HepG2 (cell line): ENCODE measurements at regions not wholly inside any gene's neighbourhood (a gene's known extent, or its start where the extent isn't known, plus 50 kb on each side); places are given as distances from the start of the nearest gene placed in this dataset.

ENCODE experiments used
- E2F1 ChIP-seq: sonication (generic); formaldehyde crosslinking; IDR thresholded peaks from 2 replicates; pipeline ENCODE4 v1.5.0; 2020; ENCODE audit warnings: missing genetic modification reagents
- HHEX ChIP-seq: IDR thresholded peaks from 2 replicates; pipeline ENCODE4 v1.6.1; 2016; ENCODE audit warnings: control low read depth
- KDM1A ChIP-seq: IDR thresholded peaks from 2 replicates; pipeline ENCODE4 v1.6.1; 2016; ENCODE audit warnings: missing compliant biosample characterization
- XBP1 ChIP-seq: sonication (generic); formaldehyde crosslinking; IDR thresholded peaks from 2 replicates; pipeline ENCODE4 v1.5.0; 2020; ENCODE audit warnings: missing genetic modification reagents
- ZSCAN12 ChIP-seq: sonication (generic); formaldehyde crosslinking; IDR thresholded peaks from 2 replicates; pipeline ENCODE4 v1.9.0; 2021; ENCODE audit warnings: mild to moderate bottlenecking, missing genetic modification reagents
- TF ChIP-seq, protein P1 (sequence below): sonication (generic); formaldehyde crosslinking; IDR thresholded peaks from 2 replicates; pipeline ENCODE4 v1.8.1; 2023; ENCODE audit warnings: missing genetic modification reagents, inconsistent platforms, borderline replicate concordance

DNA sequence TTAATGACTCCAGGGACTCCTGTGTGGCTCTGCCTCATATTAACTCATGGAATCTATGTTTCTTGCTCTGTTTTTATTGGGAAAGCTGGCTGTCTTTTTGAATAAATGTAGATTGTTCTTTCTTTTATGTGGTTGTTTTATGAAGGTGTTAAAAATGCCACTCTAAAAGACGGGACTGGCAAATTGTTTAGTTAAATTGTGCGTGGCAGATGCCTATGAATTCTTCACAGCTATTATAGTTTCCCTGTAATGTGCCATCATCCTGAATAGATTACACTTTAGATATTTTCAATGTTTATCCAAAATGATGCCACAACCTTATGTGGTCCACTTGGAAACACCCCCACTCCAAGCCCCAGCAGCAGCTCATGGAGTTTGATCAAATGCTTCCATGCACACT lies 149.7 kb downstream of the ST6GAL2 start:
- TF ChIP-seq XBP1 = no peak
- TF ChIP-seq, protein P1, sequence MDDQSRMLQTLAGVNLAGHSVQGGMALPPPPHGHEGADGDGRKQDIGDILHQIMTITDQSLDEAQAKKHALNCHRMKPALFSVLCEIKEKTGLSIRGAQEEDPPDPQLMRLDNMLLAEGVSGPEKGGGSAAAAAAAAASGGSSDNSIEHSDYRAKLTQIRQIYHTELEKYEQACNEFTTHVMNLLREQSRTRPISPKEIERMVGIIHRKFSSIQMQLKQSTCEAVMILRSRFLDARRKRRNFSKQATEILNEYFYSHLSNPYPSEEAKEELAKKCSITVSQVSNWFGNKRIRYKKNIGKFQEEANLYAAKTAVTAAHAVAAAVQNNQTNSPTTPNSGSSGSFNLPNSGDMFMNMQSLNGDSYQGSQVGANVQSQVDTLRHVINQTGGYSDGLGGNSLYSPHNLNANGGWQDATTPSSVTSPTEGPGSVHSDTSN (CRISPR knock-in tag) = no peak
- TF ChIP-seq KDM1A (CRISPR knock-in tag) = no peak
- TF ChIP-seq ZSCAN12 (CRISPR knock-in tag) = no peak
- TF ChIP-seq E2F1 = no peak
- TF ChIP-seq HHEX (CRISPR knock-in tag) = no peak
